Sigmoid colon (tissue), 4 donors: ENCODE measurements at regions not wholly inside any gene's neighbourhood (a gene's known extent, or its start where the extent isn't known, plus 50 kb on each side); places are given as distances from the start of the nearest gene placed in this dataset.

Experiments used
- CTCF ChIP-seq, 4 experiments: fragments of 450-650 bp in 3 of 4; fragments of 200-600 bp in 1 of 4; IDR thresholded peaks; one replicate each; pipeline ENCODE4 v1.5.1; 2016 to 2019; ENCODE audit warnings: antibody characterized with exemption in 4 of 4, mild to moderate bottlenecking in 3 of 4, moderate library complexity in 2 of 4
- POLR2A ChIP-seq, 2 donors: fragments of 450-650 bp; IDR thresholded peaks; one replicate each; pipeline ENCODE4 v1.6.1; 2016; ENCODE audit warnings: antibody characterized with exemption in 2 of 2, mild to moderate bottlenecking in 2 of 2, moderate library complexity in 2 of 2
- POLR2AphosphoS5 ChIP-seq, 4 donors: sonication (generic); formaldehyde crosslinking; IDR thresholded peaks; one replicate each; pipeline ENCODE4 v1.6.1; 2017; ENCODE audit warnings: antibody characterized with exemption in 4 of 4

DNA sequence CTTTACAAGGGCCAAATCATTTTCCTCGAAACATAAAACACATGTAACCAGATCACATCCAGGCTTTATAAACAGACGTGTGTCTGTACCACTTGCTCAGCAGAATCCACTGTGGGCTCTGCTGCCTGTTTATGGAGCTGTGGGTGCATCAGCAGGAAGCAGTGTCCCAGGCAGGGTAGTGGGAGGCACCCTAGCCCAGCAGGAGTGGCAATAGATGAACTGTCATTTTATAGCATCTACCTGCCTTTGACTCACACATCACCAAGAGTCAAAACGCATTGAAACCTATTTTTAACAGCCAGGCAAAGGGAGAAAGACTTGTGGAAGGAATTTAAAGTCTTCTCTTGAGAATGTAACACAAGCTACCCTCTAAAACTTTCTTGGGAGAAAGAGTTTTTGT, 169.1 kb upstream of the TENM3 start:
- TF ChIP-seq CTCF (IDR thresholded peaks at IDR 0.05) (no peak), POLR2AphosphoS5 (IDR thresholded peaks at IDR 0.05) (no peak), POLR2A (IDR thresholded peaks at IDR 0.05) (no peak)
